ENCODE measurements at regions not wholly inside any gene's neighbourhood (a gene's known extent, or its start where the extent isn't known, plus 50 kb on each side); places are given as distances from the start of the nearest gene placed in this dataset.

GRCh38 chr20:40738976-40739375 is 49.9 kb upstream of the MAFB start:
- no peak for DNase-seq

- no peak for DNase-seq
Observed at GRCh38 chr20:40739841-40740240, 50.8 kb upstream of the MAFB start.

GRCh38 chr20:40741507-40742106 is 52.6 kb upstream of the MAFB start:
- DNase-seq: peak; percentile 64

GRCh38 chr20:40743141-40743775 is 54.2 kb upstream of the MAFB start:
- DNase-seq: no peak

GRCh38 chr20:40744072-40744817 is 55.2 kb upstream of the MAFB start:
- DNase-seq: no peak

GRCh38 chr20:40744818-40745175 is 55.8 kb upstream of the MAFB start:
- no peak for DNase-seq

GRCh38 chr20:40746251-40746650 is 57.2 kb upstream of the MAFB start:
- peak; percentile 37 for DNase-seq

GRCh38 chr20:40748182-40748581 is 59.1 kb upstream of the MAFB start:
- DNase-seq: no peak

- no peak for DNase-seq
Observed at GRCh38 chr20:40749985-40750506, 61.0 kb upstream of the MAFB start.

- DNase-seq: no peak
Observed at GRCh38 chr20:40750541-40751035, 61.6 kb upstream of the MAFB start.

GRCh38 chr20:40753472-40753871 is 64.4 kb upstream of the MAFB start:
- DNase-seq: no peak

GRCh38 chr20:40754339-40754943 is 65.4 kb upstream of the MAFB start:
- no peak for DNase-seq

GRCh38 chr20:40757087-40757486 is 68.1 kb upstream of the MAFB start:
- DNase-seq: no peak

GRCh38 chr20:40758790-40759189 is 69.8 kb upstream of the MAFB start:
- DNase-seq: no peak

GRCh38 chr20:40760399-40760798 is 71.4 kb upstream of the MAFB start:
- DNase-seq: no peak

- DNase-seq: no peak
Observed at GRCh38 chr20:40763646-40764295, 74.7 kb upstream of the MAFB start.

GRCh38 chr20:40765814-40766480 is 76.9 kb upstream of the MAFB start:
- no peak for DNase-seq

- no peak for DNase-seq
Observed at GRCh38 chr20:40766790-40767614, 78.0 kb upstream of the MAFB start.

- DNase-seq: no peak
Observed at GRCh38 chr20:40767615-40767924, 78.5 kb upstream of the MAFB start.

GRCh38 chr20:40768105-40768504 is 79.1 kb upstream of the MAFB start:
- DNase-seq: no peak

- DNase-seq: no peak
Observed at GRCh38 chr20:40769677-40770285, 80.7 kb upstream of the MAFB start.
